MV-4-11 (cell line): ENCODE measurements at regions not wholly inside any gene's neighbourhood (a gene's known extent, or its start where the extent isn't known, plus 50 kb on each side); places are given as distances from the start of the nearest gene placed in this dataset.

Experiments used
- DNase-seq: peaks from one replicate; lab custom pipeline; 2025; lab: John Stamatoyannopoulos, UW

- no peak for DNase-seq
Measured at GRCh38 chr13:66071029-66071428, 1159.1 kb downstream of the PCDH9 start.

DNA sequence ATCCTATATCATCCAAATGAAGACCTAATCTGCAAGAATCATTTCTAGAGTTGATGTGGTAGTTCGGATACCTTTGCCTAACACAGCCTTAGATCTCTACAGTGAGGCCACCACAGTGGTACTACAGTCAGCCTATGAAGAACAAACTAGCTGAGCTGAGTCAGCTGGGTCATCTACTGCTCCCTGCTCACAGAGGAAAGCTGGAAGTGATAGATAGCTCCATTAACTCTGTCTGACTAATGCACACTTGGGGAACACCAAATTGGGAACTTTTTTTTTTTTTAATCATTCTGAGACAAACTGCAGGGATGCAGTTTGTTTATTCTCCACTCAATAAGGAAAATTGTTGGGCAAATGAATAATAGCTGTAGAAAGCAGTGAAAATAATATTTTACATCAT, 1160.6 kb downstream of the PCDH9 start:
- no peak for DNase-seq

- no peak for DNase-seq
Measured at GRCh38 chr13:66068683-66069082, 1161.5 kb downstream of the PCDH9 start.

GRCh38 chr13:66048888-66049287, 1181.2 kb downstream of the PCDH9 start:
- no peak for DNase-seq

GRCh38 chr13:66040506-66040905, 1189.6 kb downstream of the PCDH9 start:
- DNase-seq: no peak

DNA sequence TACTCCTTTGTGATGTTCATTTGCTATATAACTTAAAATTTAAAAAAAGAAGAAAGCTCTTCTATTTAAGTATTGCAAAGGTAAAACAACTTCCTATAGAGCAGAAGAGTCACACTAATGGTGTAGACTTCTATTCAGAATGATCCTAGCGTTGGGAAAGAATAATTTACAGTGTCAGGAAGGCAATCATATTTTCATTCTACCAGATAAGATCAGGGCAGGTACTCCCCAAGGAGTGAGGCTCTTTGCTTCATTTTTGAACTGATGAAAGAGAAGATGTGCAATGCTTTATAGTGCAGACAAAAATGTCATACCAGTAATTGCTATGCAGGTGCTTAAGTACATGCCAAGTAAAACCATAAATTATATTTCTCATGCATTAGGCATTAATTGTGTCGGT, 1193.0 kb downstream of the PCDH9 start:
- no peak for DNase-seq

GRCh38 chr13:66036636-66037035, 1193.5 kb downstream of the PCDH9 start:
- DNase-seq: no peak

DNA sequence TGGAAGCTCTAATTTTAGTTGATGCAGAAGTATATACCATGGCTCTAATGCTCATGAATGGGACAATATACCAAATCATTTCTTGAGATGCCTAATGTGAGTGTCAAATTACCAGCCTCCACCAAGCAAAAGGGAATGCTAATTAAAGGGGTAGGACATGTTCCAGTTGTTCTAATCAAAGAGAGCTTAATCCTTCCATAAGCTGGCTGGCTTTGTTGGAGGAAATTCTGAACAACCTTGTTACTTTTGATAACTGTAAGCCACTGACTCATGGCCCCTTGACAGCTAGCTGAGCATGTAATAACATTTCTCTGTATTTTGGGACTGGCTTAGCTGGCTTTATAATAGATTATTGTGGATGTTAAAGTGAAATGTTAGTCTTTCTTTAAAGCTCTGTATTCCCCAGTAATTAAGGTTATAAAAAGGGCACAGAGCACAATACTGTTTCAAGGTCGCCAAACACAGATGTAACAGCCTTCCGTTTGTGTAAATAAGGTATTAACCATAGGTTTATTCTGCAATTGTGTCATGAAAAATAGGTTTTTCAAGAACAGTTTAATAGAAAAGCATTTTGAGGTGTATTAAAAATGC, 1194.0 kb downstream of the PCDH9 start:
- DNase-seq: no peak

DNA sequence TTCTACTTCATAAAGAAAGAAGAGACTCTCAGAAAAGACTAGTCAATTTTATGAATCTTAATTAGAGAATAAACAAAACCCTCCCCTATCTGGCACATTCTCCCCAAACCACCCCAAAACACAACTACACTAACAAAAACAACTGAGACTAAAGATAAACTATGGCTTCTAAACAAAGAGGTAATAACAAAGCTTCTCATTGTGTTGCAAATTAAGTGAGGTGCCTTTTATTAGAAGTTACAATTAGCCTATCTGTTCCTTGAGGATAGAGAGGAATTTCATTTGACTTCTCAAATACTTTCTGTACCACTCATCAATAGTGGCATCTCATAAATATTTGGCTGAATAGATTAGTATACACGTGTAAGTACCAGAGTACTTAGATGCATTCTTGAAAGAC, 1196.2 kb downstream of the PCDH9 start:
- no peak for DNase-seq

DNA sequence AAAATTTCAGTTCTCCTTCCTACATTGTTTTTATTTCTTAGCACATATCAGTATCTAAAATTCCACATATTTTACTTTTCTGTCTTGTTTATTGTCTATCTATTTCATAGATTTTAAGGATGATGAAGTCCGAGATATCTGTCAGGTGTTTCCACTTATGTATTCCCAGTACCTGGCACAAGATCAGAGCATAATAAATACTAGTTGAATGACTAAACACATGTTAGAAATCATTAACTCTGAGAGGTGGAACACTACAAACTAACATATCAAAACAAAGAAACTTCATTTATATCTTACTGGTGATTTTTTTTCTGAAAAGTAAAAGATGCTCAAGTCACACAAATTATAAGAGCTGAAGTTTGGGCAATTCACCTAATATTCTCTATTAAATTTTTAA, 1208.3 kb downstream of the PCDH9 start:
- DNase-seq: no peak

DNA sequence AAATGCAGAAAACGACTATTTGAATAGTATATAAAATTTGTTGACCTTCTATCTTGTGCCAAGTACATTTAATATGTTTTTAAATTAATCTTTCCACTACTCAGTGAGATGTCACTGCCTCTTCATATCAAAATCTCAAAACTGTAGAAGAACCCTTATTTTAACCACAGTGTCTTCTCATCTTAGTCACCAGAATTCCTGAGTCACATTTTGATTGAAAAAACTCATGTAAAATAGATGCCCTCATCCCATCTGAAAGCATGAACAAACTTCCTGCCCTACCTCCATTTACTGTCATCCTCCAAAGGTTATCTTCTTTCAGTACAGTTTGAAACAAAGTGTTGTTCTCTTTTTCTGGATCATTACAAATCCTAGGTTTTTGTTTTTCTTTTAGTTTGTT, 1215.4 kb downstream of the PCDH9 start:
- no peak for DNase-seq

- no peak for DNase-seq
Measured at GRCh38 chr13:66009241-66009640, 1220.9 kb downstream of the PCDH9 start.

DNA sequence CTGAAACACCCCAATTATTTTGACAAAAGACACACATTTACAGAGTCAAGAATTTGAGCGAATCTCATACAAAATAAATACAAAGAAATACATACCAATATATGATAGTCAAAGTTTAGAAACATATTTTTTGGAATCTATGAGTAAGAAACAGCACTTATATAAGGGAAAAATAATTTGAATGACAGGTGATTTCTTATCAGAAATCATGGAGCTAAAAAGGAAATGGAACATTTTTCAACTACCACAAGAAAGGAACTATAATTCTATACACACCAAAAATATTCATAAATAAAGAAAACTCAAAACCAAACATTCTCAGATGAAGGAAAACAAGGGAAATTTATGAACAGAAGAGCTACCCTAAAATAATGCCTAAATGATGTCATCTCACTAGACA, 1226.6 kb downstream of the PCDH9 start:
- no peak for DNase-seq

DNA sequence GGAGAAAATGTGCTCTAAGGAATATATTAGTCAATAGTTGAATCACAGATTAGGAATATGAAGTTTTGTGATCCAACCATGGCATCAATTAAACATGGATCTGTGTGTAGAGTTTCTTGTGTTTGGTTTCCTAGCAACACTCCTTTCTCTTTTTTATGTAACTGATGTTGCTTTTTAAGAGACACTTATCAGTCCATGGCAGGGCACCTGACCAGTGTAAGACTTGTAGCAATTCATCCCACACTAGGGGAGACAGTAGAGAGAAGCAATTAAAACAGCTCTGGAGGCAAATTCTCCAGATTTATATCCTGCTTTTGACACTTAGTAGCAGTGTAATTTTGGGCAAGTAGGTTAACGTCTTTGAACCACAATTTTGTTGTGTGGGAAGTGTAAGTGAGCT, 1229.0 kb downstream of the PCDH9 start:
- no peak for DNase-seq

GRCh38 chr13:65999411-65999810, 1230.7 kb downstream of the PCDH9 start:
- DNase-seq: no peak

- DNase-seq: no peak
Measured at GRCh38 chr13:65990684-65991083, 1239.5 kb downstream of the PCDH9 start.

- no peak for DNase-seq
Measured at GRCh38 chr13:65985612-65986011, 1244.5 kb downstream of the PCDH9 start.

GRCh38 chr13:65977525-65977924, 1252.6 kb downstream of the PCDH9 start:
- no peak for DNase-seq

- no peak for DNase-seq
Measured at GRCh38 chr13:65971541-65971940, 1258.6 kb downstream of the PCDH9 start.

DNA sequence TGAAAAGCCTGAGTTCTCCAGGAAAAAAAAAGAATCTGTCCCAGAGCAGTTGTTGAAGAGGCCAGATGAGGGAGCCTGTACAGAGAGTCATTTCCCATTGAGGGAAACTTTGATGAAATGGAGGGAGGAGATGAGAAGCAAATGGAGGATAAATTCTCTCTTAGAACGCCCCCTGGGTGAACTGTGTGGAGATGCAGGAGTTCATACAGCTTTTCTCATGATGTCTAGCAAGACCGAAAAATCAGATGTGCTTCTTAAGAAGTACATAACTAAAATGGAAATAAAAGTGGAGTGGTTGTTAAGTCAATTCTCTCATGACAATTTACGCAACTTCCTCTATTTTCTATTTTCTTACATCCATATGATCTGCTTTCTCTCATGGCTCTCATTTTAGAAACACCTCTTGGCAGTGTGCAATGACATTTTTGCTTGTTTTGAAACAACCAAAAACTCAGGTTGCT, 1263.1 kb downstream of the PCDH9 start:
- peak; percentile 85 for DNase-seq

- peak; percentile 71 for DNase-seq
Measured at GRCh38 chr13:65965501-65965900, 1264.6 kb downstream of the PCDH9 start.

DNA sequence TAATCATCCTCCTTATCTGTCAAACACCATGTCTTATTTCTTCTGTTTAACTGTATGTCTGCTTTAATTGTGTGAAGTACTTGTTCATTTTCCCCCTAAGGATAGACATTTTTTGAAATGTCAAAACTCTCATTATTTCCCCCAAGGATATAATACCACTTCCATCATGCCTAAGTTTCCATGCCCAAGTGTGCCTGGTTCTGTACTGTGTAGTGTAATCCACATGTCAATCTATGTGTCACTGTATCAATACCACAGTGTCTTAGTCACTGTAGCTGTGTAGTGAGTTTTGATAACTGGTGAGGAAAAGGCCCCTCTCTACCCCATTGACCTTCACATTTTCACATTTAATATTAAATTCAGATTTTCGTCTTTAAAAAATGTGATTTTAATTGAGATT, 1265.5 kb downstream of the PCDH9 start:
- no peak for DNase-seq

DNA sequence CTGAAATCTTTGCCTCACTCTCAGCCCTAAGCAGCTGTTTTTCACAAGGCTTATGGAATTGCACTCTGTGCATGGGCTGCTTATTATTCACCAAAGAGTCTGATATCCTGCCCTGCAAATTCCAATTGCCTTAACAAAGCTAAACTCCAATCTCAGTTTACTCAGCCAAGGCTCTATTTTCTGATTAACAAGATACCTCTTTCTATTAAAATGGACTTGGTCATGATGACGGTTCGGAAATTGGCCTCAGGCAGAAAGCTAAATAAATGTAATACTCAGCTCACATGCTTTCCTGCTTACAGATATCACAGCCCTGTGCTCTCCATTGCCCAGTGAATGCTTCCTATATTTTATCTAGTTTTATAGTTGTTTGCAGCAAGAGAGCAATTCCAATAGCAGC, 1270.8 kb downstream of the PCDH9 start:
- DNase-seq: no peak

DNA sequence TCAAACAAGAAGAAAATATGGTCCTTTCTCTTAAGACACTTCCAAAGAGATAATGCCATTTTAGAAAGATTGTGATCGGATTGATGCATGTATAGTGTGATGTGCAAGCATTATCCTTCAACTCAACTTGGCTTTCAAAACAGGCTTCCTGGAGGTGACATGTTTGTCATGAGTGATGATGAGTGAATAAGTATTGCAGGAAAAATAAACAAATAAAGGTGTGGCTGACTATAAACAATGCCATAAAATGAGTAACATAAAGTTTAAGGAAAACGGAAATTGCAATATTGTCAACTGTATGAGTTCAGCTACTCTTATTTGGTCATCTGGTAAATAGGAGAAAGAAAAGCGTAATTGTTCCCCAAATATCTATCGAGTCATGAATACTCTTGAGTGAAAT, 1283.7 kb downstream of the PCDH9 start:
- DNase-seq: no peak

DNA sequence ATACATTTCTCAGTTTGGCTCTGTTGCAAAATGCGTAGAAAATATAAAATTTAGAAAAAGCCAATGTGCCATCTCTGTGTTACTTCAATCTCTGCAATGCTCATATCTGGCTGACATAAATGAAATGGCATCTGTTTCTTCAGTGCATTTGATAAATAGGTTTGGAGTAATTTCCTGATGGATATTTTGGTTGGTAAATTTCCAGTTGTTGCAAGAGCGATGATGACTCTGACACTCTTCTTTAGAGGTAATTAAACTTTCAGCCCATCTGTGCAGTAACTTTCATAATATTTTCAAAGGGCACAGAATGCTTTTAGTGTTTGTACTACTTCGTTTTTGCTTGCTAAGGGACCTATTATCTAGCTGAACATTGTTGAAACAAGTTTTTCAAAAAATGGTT, 1286.4 kb downstream of the PCDH9 start:
- DNase-seq: no peak
